CMK (cell line): ENCODE measurements at regions not wholly inside any gene's neighbourhood (a gene's known extent, or its start where the extent isn't known, plus 50 kb on each side); places are given as distances from the start of the nearest gene placed in this dataset.
"Not testable (repeated sequence)": the region's sequence is repeated elsewhere in the genome, so short reads cannot be mapped to it uniquely, and the experiment has no call there.

Source experiments
- DNase-seq: peaks from one replicate; pipeline ENCODE4 v3.0.0-alpha.2; 2010; ENCODE audit warnings: low read depth

DNA sequence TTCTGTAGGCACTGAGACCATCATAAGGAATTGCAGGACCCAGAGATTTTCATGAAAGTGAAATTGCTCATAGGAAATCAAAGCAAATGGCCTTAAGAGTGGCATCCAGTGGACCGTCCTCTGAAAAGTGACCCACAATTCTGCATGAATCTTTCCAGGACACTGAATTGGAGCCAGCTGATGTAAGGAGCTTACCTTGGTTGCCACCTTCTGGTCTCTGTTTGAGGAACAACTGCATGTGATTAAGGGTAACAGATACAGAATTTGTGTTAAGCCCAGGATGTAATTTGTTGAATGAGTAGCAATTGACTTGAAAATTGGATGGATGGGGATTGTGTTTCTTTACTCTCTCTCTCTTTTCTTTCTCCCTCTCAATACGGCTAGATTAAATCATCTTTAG, 49.9 kb upstream of the GAS1 start:
- DNase-seq, result no peak

DNA sequence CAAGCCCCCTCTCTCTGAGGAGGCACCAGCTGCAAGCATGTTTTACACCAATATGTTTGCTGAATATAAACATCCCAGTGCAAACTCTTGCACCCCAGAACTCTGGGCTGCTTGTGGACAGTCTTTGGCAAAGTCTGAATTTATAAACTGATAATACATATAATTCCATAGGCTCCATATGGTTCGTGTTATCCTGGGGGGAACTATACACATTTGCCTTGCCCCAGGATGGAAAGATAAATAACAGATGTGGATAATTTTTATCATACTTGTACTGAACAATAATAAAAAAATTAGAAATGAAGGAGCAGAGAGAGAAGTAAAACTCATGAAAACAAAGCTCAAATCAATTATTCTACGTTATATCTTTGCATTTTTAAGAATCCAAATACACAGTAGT, 50.6 kb upstream of the GAS1 start:
- no peak for DNase-seq

DNA sequence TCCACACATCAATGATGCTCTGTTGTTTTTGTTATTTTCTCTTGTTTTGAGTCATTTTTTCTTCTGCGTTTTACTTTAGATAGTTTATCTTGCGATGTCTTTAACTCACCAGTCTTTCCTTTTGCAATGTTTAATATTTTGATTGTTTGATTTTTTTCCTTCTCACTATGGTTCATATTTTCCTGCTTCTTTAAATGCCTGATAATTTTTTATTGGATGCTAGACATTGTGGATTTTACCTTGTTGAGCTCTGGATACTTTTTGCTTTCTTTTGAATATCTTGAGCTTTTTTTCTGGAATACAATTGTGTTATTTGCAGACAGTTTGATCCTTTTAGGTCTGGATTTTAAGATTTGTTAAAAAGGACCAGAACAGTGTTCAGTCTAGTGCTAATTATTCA, 55.2 kb upstream of the GAS1 start:
- no peak for DNase-seq

- DNase-seq, result no peak
These were observed 56.7 kb upstream of the GAS1 start for GRCh38 chr9:87004016-87004415.

DNA sequence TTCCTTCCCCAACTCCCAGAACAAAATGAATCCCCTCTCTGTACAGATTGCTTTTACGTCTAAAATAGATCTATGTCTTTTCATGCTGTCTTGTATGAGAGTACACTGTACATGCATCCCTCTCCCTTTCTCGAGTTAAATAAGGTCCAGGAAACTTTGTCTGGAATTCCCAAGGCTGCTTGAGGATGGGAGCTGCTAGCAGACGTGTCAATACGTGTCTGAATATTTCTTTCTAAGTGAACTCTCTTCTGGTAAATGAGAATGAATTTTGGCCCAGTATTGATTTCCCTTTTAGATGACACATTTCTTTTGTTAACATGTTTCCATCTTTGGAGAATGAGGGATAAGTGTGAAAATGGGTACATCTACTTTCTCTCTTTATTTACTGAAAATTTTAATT, 59.6 kb upstream of the GAS1 start:
- DNase-seq, result no peak

DNA sequence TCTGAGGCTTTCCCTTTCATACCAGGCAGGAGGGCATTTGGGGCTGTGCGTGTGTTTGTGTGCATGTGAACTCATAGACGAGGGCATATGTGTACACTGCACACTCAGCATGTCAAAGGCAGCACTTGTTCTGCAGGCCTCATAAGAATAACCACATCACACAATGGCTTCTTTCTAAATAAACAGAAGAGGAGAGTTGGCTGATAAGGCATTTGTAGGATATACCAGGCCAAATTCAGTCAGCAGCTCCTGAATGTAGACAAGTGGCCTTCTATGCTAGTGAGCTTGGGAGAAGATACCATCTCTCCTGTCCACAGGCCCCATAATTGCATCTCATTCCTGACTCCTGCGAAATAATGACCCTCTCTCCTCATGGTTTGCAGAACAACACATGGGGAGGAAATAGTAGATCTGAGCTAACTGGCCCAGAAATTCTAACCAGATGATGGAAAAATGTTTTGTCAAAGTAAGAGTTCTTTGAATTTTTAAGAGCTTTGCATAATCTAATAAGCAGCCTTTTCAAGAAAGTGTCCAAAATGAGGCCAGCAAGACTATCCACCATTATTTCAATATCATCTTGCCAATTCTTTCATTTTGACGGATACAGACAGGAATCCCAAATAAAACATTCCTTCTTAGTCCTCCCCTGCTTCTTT, 60.5 kb upstream of the GAS1 start:
- no peak for DNase-seq

- no peak for DNase-seq
These were observed 61.4 kb upstream of the GAS1 start for GRCh38 chr9:87008667-87009066.

DNA sequence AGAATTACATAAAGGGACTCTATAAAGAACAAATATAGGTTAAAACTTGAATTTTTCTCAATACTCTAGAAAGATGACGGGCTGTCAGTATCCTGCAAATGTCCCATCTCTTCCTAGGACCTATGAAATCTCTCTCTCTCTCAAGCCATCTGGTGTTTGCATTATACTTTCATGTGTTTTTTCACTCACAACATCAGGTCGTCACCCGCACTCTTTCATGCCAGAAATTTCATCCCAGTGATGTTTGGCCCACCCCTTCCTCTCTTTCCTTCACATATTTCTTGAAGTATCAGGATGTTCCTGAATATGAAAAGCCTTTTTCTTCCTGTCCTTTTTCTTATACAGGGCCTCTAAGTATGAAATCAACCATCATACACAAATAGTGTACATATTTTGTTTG, 63.3 kb upstream of the GAS1 start:
- DNase-seq, result no peak

GRCh38 chr9:87011551-87011950, 64.2 kb upstream of the GAS1 start:
- no peak for DNase-seq

DNA sequence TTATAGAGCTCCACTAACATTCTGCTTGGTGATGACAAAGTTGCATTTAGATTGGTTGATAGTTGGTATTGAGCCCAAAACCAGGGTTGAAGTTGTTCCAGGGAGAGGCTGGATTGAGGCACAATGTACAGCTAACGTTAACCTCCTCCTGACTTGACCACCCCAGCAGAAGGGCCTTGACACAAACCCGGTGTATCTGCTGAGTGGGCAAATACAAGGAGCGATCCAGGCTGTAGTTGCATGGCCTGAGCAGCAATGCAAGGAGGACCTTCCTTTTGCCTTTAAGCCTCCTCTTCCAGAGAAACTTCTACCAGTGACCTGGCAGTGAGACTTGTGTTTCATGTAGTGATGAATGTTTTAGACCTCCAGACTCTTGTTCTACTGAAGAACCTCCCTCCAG, 66.2 kb upstream of the GAS1 start:
- no peak for DNase-seq

DNA sequence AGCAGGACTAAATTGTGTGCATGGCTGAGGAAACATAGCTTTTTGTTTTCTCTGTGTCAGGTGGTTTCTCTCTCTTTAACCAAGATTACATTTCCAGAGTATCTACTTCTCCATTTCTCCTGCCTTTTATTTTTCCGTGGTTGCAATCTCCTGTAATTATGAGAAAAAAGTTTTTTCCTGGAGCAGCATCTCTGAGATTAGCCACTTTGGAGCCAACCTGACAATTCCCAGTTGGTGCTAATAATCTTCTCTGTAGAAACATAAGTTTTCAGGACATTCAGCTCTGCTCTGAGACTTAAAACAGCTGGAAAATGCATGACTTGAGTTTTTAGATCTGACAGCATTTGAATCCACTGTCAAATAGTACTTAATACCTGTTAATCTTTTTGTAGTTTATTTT, 67.1 kb upstream of the GAS1 start:
- DNase-seq, result no peak

- no peak for DNase-seq
These were observed 69.4 kb upstream of the GAS1 start for GRCh38 chr9:87016681-87017080.

- no peak for DNase-seq
These were observed 73.1 kb upstream of the GAS1 start for GRCh38 chr9:87020169-87020950.

- DNase-seq, result no peak
These were observed 74.9 kb upstream of the GAS1 start for GRCh38 chr9:87022178-87022577.

DNA sequence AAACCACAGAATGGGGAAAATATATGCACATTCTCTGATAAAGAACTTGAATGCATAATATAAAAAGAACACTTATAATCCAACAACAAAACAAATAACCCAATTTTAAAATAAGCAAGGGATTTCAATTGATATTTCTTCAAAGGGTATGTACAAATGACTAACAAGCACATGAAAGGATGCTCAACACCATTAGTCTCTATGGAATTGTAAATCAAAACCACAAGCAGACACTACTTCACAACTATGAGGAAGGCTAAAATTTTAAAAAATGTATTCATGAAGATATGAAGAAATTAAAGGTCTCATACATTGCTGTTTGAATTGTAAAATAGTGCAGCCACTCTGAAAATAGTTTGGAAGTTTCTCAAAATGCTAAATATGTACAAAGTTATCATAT, 78.9 kb upstream of the GAS1 start:
- no peak for DNase-seq

GRCh38 chr9:87028836-87029235, 81.5 kb upstream of the GAS1 start:
- not testable (repeated sequence) for DNase-seq

DNA sequence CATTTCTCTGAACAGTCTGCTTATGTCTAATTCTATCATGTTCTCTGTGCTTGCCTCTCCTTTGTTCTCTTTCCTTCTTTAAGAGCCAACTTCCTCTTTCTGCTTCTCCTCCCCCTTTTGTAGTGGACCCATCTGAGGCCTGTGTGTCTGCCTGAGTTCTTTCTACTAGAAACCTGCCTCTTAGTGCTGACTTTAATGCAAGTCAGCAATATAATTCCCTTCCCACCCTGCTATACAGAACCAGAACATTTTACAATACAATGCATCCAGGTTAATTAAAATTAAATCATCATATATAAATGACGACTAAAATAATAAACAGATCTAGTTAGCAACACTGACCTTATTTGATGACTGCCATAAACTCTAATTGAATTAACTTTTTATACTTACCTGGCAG, 82.6 kb upstream of the GAS1 start:
- no peak for DNase-seq

GRCh38 chr9:87034841-87035240, 87.5 kb upstream of the GAS1 start:
- no peak for DNase-seq

DNA sequence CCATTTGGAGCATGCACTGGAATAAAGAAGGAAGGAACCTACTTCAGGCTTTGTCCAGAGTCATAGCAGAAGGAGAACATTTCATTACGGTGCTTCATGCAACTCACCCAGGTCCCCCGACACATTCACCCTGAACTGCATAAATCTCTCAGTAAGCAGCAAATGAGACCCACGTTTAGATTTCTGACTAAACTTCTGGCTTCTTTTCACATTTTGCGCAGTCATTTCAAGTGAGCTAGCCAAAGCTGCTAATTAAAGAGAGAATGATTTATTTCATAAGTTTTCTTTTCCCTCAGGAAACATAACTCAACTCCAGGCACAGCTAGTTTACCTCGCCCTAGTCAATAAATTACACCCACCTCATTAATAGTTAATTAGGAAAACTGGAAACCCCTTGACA, 88.6 kb upstream of the GAS1 start:
- no peak for DNase-seq

GRCh38 chr9:87036506-87036905, 89.2 kb upstream of the GAS1 start:
- DNase-seq, result no peak

GRCh38 chr9:87039809-87040392, 92.6 kb upstream of the GAS1 start:
- DNase-seq, result no peak

- no peak for DNase-seq
These were observed 93.2 kb upstream of the GAS1 start for GRCh38 chr9:87040410-87041009.

GRCh38 chr9:87041553-87042235, 94.4 kb upstream of the GAS1 start:
- DNase-seq, result not testable (repeated sequence)
